Activated CD4-positive, alpha-beta T cell treated with anti-CD3 and anti-CD28 coated beads for 24 hours (primary cell): ENCODE measurements at regions not wholly inside any gene's neighbourhood (a gene's known extent, or its start where the extent isn't known, plus 50 kb on each side); places are given as distances from the start of the nearest gene placed in this dataset.
"Not testable (repeated sequence)": the region's sequence is repeated elsewhere in the genome, so short reads cannot be mapped to it uniquely, and the experiment has no call there.

Experiments
- DNase-seq, 2 donors: peaks; one replicate each; pipeline ENCODE4 v3.0.0-alpha.2; 2020; ENCODE audit warnings: low read depth in 2 of 2

DNA sequence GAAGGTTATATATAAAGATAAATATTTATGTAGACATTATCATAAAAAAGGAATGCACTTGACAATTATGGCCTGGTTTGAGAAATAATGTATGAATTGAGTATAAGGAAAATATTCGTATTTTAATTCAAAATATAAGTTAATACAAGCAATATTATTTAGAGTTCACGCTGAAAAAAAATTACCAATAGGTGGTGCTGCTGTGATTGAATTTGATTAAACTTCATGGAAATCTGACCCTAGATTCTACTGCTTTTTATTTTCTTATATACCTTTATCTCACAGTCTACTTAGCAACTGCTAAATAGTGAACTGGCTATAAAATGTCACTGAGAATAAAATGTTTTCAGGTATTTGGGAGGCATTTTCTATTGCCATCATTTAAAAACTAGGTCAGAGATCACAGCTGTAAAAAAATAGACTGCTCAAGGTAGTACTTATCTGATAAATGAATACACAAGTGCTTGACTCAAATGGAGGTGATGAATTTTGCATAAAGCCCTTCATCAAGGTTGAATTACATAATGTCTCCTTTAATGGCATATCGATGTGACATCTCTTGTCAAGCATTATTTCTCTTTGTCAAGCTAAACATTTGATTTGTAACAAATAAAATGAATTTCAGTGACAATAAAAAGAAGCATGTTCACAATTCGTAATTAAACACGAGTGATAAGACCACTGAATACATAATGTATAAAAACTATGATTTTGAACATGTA lies 1638.8 kb upstream of the PCDH7 start:
- no peak for DNase-seq

DNA sequence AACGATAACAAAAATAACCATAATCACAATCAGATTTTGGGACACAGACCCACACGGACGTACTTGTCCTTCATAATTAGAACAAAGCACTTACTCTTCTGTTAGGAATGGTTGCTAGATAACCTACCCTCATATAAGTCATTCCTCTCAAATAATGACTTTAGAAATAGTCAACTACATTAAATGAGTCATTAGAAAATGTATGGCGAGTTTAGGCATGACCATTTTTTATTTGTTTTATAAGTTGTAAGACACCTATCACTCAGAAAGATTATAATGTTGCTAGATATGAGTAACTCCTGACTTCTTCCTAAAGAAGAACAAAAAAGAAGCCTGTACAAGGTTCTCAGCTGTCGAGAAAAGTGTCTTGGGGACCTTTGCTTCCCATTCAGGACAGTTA lies 1637.5 kb upstream of the PCDH7 start:
- DNase-seq, result no peak

DNA sequence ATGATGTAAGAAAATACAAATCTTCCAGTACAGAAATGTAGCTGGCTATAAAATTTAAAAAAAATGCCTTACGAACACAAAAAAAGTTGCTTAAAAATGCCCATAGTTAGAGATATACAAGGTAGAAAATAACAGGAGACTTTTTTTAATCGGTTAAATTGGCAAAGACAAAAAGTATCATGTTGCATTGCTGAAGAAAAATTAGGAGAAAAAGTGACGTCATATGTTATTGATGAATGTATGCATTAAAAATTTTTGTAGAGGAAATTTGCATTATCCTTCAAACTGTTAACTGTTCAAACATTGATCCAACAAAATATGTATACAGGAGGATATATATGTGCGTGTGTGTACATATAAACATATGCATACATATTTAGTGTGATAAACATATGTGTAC lies 1634.4 kb upstream of the PCDH7 start:
- DNase-seq, result no peak

DNA sequence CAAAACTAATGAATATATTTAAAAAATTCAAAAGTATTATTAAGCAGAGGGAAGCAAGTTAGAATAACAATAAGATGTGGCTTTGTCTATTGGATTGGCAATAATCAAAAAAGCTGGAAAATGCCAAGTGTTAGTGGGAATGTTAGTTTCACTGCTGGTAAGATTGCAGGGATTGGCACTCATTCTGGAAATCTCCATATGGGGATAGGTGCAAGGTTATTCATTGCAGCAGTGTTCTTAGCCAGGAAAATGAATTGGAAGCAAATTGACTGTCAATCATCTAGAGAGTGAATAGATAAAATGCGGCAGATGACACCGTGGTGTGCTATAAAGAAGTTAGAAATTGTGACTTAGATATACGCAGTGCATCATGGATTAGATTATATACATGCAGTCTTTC lies 1615.5 kb upstream of the PCDH7 start:
- DNase-seq, result no peak

DNA sequence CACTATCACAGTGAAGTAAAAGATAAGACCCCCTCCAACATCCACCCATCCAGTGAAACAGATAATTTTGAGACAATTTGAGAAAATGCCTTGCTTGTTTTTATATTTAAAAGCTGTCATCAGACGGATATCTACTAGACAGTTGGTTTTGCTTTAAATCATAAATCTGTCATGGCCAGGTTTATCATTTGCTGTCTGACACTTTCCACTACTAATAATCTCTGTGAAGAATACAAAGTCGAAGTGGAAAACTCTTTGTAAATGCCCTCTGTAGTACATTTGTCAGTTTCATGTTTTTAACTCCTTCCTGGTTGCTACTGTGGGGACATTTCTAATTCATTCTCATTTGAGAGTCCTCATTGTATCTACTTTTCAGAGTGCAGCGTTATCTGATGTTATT lies 1606.2 kb upstream of the PCDH7 start:
- no peak for DNase-seq

DNA sequence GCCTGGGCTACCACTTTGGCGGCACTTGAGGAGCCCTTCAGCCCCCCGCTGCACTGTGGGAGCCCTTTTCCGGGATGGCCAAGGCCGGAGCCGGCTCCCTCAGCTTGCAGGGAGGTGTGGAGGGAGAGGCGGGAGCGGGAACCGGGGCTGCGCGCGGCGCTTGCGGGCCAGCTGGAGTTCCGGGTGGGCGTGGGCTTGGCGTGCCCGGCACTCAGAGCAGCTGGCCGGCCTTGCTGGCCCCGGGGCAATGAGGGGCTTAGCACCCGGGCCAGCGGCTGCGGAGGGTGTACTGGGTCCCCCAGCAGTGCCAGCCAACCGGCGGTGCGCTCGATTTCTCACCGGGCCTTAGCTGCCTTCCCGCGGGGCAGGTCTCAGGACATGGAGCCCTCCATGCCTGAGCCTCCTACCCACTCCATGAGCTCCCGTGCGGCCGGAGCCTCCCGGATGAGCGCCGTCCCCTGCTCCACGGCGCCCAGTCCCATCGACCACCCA lies 1602.9 kb upstream of the PCDH7 start:
- DNase-seq, result not testable (repeated sequence)

DNA sequence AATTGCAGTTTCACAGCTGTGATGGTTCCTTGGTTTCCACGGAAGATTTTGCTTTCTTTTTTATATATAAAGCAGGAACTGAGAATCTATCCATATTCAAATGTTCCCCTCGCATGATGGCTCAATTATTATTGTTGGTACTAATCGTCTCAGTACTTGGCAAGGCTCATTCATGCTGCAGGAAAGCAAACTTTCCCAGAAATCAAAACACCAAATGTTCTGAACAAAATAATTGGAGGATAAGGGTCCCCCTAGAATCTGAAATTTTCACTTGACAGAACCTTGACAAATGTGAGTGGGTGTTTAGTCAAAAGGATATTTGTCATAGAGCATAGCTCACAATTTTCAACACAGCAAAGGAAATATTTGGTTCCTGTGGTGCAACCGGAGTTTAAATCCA lies 1598.6 kb upstream of the PCDH7 start:
- no peak for DNase-seq

DNA sequence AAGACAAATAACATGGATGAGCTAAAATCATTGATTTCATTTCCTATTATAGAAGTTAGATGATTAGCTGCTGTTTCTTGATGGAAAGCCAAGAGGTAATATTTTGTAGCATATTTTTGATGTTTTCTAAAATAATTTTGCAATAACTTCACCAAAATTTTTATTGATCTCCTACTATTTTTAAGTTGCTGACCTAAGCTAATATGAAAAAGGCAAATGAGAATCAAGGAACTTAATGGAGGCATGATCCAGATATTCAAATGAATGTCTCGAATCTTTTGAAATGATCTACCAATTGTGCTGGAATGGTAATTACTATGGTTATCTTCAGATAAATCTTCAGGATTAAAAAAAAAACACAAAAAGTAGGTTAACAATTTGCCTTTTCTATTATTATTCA lies 1591.4 kb upstream of the PCDH7 start:
- DNase-seq, result no peak

DNA sequence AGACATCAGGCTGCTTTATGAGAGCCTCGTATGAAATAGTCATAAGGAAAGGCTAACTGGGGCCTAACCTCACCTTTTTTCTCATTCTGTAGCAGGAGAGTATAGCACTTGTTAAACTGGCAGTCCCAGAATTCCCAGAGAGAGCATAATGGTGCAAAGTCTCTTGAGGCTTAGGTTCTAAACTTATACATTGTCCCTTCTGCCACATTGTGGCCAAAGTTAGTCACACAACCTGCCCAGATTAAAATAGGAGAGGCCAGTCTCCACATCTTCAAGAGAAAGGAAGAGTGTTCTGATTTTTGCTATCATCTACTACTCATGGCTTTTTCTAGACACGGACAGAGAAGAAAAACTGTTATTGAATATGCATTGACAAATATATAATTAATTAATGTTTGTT lies 1588.9 kb upstream of the PCDH7 start:
- no peak for DNase-seq

DNA sequence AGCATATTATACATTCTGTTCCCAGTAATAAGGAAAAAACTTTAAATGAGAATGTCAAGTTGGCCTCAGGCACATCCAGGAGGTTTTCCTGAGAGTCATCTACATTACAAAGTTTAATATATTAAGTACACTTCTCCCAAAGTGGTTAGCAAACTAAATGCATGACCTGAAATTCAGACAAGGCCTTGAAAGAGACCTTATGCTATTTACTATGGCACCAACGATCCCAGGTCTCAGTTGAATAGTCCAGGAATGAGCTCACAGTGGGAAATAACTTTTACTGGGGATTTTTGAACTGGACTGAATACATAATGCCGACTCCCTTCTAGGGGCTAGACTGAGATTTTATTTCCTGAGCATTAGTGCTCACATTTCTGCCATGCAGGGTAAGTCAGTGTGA lies 1577.5 kb upstream of the PCDH7 start:
- no peak for DNase-seq

DNA sequence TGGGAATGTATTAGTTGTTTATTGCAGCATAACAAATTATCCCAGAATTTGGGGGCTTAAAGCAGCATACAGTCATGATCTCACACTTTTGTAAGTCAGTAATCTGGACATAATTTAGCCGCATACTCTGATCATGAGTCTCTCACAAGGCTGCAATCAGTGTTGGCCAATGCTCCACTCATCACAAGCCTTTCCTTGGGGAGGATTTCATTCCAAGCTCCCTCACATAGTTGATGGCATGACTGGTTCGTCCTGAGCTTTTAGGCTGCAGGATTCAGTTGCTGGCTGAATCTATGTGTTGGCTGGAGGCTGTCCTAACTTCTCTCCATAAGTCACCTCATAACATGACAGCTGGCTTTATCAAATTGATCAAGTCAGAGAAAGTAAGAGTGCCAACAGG lies 1568.6 kb upstream of the PCDH7 start:
- DNase-seq, result no peak

DNA sequence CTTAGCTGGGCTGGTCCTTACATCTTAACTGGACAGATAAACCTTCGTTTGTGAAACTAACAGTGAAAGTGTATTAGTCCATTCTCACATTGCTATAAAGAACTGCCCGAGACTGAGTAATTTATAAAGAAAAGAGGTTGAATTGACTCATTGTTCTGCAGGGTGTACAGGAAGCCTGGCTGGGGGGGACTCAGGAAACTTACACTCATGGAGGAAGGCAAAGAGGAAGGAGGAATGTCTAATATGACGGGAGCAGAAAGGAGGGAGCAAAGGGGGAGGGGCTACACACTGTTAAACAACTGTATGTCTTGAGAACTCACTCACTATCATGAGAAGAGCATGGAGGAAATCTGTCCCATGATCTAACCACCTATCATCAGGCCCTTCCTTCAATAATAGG lies 1566.5 kb upstream of the PCDH7 start:
- DNase-seq, result no peak

DNA sequence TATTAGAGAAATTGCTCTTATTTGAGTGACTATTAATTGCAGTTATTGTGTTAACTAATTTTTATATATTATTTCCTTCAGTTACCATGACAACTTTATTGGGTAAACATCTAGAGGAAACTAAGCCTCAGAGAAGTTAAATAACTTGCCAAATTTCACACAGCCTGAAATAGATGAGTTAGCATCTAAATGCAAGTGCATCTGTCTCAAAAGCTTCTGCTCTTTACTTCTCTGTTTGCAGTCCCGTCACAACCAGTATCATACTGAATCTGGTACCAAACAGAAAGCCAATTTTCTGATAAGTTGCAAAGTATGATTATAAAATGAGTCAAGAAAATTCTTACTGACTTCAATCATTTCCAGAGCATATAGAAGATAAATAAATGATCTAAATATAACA lies 1544.9 kb upstream of the PCDH7 start:
- no peak for DNase-seq

DNA sequence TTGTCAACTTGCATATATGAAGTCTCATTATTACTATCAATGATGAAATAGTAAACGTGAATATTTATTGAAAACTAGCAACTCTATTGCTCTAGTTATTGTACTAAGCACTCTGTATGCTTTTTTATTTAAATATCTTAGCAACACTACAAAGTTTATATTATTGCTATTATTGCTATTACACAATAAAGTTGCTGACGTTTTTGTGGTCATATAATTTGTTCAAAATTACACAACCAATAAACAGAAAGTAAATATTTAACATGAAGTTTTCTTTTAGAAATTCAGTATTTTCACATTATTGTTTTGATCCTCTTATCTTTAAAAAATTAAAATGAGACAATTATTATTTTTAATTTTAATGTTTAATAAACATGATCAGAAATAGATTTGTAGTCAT lies 1521.1 kb upstream of the PCDH7 start:
- no peak for DNase-seq

DNA sequence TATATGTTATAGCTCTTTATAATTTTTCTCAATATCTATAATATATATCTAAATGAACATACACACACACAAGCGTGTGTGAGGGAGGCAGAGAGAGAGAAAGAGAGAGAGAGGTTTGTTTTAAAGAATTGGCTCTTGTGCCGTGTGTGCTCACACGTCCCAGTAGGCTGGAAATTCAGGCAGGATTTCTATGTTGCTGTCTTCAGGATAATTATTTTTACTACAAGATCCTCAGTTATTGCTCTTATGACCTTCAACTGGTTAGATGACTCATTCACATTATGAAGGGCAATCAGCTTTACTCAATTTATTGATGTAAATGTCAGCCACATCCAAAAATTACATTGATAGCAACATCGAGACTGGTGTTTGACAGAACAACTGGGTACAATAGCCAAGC lies 1520.7 kb upstream of the PCDH7 start:
- no peak for DNase-seq

DNA sequence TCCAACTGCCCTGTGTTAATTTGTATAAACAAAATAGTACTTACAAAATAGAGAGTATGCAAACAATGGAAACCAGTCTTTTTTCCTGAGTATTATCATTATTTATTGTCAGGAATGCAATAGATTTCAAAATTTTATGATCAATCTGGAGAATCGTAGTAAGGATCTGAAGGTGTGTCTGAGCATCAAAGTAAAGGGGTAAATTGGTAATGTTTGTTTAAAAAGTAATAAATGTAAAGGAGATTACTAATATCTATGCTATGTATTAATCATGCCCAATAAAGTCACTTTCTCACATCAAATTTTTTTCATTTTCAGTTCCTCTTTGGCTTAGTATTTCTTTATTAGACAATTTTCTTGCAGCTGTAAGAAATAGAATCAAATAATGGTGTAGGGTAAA lies 1507.1 kb upstream of the PCDH7 start:
- no peak for DNase-seq

DNA sequence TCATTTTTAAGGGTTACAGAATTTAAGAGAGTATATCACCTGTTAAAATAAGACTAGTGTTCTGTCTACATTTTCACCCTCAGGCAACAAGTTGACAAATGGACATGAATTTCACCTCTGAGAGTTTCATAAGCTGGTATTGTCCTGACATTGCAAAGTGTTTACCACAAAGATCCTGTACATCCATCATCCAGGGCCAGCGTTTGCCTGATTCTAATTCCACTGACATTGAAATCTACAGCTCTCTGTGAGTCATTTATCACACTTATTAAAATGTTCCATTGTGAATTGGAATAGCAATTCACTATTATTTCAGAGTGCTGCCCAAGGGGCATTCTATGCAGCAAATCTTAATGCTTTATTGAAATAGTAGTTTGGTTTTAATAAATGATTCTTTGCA lies 1499.4 kb upstream of the PCDH7 start:
- DNase-seq, result no peak

DNA sequence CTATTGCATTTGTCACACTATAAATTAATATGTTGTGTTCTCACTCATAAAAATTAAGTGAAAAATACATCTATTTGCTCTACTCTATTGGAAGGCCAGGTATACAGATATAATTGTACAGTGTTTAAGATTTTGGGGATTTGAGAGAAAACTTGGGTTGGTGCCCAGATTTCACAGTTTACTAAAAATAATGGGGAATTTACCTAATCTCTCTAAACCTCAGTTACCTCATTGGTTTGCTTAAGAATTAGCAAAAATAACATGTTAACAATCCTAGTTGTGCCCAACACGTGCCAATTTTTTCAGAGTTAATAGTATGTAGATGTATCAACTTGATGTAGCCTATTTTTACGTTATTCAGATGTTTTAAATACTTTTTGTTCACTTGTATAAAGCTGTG lies 1495.3 kb upstream of the PCDH7 start:
- no peak for DNase-seq

DNA sequence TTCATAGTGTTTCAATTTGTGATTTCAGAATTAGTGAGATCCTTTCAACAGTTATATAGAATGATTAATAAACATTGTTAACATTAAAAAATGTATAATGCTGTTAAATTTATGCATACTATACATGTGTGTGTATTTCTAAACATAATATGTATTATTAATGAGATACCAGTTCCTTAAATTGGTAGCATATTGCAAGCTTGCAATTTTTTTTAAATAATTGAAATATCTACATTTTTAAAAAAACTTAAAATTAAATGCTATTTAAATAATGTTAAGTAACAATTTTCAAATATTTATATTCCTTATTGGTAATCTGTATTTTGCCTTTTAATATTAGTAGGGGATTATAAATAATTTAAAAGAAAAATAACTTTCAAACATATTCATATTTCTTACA lies 1479.5 kb upstream of the PCDH7 start:
- no peak for DNase-seq

DNA sequence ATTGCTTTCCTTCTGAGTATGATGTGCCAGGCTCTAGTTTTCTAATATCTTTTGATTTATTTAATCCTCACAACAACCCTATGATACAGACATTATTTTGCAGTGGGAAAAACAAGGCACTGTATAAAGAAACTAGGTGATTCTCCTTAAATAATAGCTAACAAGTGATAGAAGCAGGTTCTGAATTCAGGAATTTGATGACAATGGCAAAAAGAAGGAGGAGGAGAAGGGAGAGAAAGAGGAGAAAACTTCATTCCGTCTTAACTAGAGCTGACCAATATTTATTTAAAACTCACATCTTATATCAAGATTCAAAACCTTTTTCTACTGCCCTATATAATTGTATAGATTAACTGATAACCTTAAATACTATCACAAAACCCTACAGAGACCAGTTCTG lies 1477.1 kb upstream of the PCDH7 start:
- DNase-seq, result no peak

DNA sequence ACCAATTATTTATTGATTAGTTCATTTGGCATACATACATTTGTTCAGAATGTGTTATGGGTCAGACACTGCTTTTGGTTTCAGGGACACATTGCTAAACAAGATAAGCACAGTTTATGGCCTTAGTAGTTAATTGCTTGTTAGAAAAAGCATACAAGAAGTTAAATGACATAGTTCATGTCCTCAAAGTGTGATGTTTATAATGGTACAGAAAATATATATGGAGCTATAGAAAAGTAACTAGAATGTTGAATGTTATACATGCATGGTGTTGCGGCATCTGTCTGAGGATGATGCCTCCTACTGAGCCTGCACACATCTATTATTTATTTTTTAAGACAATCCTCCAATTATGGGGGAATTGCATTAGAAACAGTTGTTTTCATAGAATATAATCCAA lies 1476.3 kb upstream of the PCDH7 start:
- no peak for DNase-seq

DNA sequence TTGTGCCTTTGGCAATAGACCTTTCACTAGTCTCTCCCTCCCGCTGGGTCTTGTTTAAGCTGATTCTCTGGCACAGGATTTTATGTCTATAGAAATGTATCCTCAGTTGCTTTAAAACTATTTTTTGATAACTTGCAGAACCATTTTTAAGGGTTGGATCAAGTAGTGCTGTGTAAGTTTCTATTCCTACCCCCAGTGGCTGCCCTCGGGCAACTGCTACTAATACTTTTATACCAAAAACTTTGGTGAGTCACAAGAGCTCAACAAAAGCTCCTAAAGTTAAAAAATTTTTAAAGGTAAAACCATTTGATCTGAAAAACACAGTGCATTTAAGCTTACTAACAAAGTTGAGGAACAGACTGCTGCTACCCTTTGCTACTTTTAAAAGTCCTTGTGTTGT lies 1460.6 kb upstream of the PCDH7 start:
- DNase-seq, result no peak

DNA sequence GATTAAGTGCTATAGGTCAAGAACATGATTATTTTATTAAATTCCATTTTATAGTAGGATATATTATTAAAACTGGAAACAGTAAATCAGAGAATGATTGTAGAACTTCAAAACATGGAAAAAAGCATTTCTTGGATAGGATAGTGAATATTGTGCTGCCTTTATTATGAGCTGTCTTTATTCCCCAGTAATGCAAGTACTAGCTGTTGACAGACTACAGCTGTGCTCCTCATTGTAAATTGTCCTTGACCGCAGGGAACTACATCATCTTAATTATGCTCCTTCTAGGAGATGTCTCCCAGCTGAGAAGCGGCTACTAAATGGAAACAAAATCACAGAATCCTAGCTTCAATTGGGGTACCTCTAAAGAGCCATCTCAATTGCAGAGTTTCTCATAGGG lies 1457.2 kb upstream of the PCDH7 start:
- no peak for DNase-seq

DNA sequence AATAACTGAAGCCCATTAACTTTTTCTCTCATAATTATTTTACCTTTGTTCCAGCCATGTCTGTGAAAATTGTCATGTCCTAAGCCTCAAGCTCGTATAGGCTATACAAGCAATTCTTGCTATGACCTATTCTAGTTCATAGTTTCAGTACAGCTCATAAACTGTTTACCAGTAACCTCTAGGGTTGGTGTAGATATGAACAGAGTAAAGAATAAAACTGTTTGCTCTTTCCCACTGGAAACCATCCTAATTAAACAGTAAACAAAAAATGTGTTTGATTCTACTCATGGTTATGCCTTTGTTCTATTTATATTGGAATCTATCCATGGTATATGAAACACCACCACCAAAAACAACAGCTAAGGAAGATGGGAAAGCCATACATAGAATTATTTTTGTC lies 1444.0 kb upstream of the PCDH7 start:
- no peak for DNase-seq
